K562 (cell line): ENCODE measurements at regions not wholly inside any gene's neighbourhood (a gene's known extent, or its start where the extent isn't known, plus 50 kb on each side); places are given as distances from the start of the nearest gene placed in this dataset.

Experiments used
- ATAC-seq: fragments of 200-7000 bp; cut with Tn5 transposase; 3 replicates; pipeline ENCODE4 v1.9.1; 2020; ENCODE audit warnings: moderate library complexity
- BruUV-seq: library from RNA; stranded (reverse); fragments of 400-500 nt; replicated peaks from 2 replicates; lab custom pipeline; 2021; lab: Mats Ljungman, UMichigan
- CTCF ChIA-PET: fragments of 300-600 bp; formaldehyde crosslinking; extraction: SDS; loops from one replicate; lab custom pipeline; 2021; ENCODE audit warnings: low intra/inter-chr PET ratio; lab: Yijun Ruan, JAX
- POLR2A ChIA-PET: fragments of 300-600, 350-650 bp; sonication (Branson Sonifier 250); formaldehyde crosslinking; extraction: SDS; loops from one replicate; lab custom pipeline; 2021; ENCODE audit warnings: antibody characterized with exemption, inconsistent platforms; lab: Yijun Ruan, JAX
- DNase-seq, 4 experiments: peaks; one replicate each; pipeline versions ENCODE4 v3.0.0 to v3.0.0-alpha.2; 2011 to 2018; ENCODE audit warnings: low spot score in 3 of 4, mixed read lengths in 3 of 4; ENCODE audit errors: extremely low read depth in 1 of 4
- FAIRE-seq: peaks from 2 replicates; lab custom pipeline; 2011; peaks lifted over from hg19 to GRCh38; lab: Jason Lieb, UNC
- H2AFZ ChIP-seq: 2 replicates; pipeline ENCODE4 v1.6.0; 2011; ENCODE audit warnings: low read depth, low read length, control low read depth, inconsistent platforms
- H3K27ac ChIP-seq: fragments of 200-600 bp; 3 replicates; pipeline ENCODE4 v1.8.0; 2011; ENCODE audit warnings: low read depth, mild to moderate bottlenecking, control low read depth, inconsistent platforms, low read length, moderate library complexity, mixed read lengths; ENCODE audit errors: extremely low read depth
- H3K27me3 ChIP-seq, 2 experiments: fragments of 300-600 bp in 1 of 2; 2 replicates in 1 of 2; 3 replicates in 1 of 2; pipeline versions ENCODE4 v1.6.0 to v1.8.0; 2011; ENCODE audit warnings: inconsistent platforms in 2 of 2, low read length in 2 of 2, mild to moderate bottlenecking in 1 of 2, mixed read lengths in 1 of 2, moderate library complexity in 1 of 2; ENCODE audit not compliant: control insufficient read depth in 2 of 2, insufficient read depth in 2 of 2
- H3K36me3 ChIP-seq: fragments of 300-600 bp; 3 replicates; pipeline ENCODE4 v1.8.0; 2011; ENCODE audit warnings: mild to moderate bottlenecking, low read length, inconsistent platforms; ENCODE audit not compliant: control insufficient read depth, insufficient read depth
- H3K4me1 ChIP-seq, 2 experiments: fragments of 200-600 bp in 1 of 2; replicated peaks in 1 of 2; 2 replicates in 1 of 2; 3 replicates in 1 of 2; pipeline versions ENCODE4 v1.5.1 to v1.8.0; 2011; ENCODE audit warnings: inconsistent platforms in 2 of 2, low read length in 2 of 2, mild to moderate bottlenecking in 1 of 2, mixed read lengths in 1 of 2, moderate library complexity in 1 of 2; ENCODE audit not compliant: control insufficient read depth in 2 of 2, insufficient read depth in 2 of 2
- H3K4me2 ChIP-seq: 2 replicates; pipeline ENCODE4 v1.6.1; 2011; ENCODE audit warnings: low read length, control low read depth, inconsistent platforms, mixed read lengths; ENCODE audit not compliant: insufficient read depth
- H3K4me3 ChIP-seq: fragments of 200-600 bp; sonication (generic), shearing (Covaris generic); 2 replicates; pipeline ENCODE4 v1.5.1; 2016; ENCODE audit warnings: control low read depth, inconsistent platforms
- H3K79me2 ChIP-seq: fragments of 200-600 bp; 3 replicates; pipeline ENCODE4 v1.8.0; 2011; ENCODE audit warnings: low read length, inconsistent platforms; ENCODE audit not compliant: control insufficient read depth, insufficient read depth
- H3K9ac ChIP-seq, 2 experiments: 2 replicates each; pipeline versions ENCODE4 v1.6.0 to v1.6.1; 2011; ENCODE audit warnings: low read depth in 2 of 2, low read length in 2 of 2, control low read depth in 1 of 2, inconsistent platforms in 1 of 2, mild to moderate bottlenecking in 1 of 2, mixed read lengths in 1 of 2; ENCODE audit not compliant: insufficient read depth in 1 of 2
- H3K9me1 ChIP-seq: one replicate; pipeline ENCODE4 v1.6.0; 2011; ENCODE audit warnings: inconsistent platforms, mild to moderate bottlenecking, low read length, moderate library complexity; ENCODE audit not compliant: control insufficient read depth, insufficient read depth
- H3K9me3 ChIP-seq: replicated peaks from 2 replicates; pipeline ENCODE4 v1.5.1; 2011; ENCODE audit warnings: low read depth, low read length, inconsistent platforms; ENCODE audit not compliant: control insufficient read depth, insufficient read depth
- H4K20me1 ChIP-seq: replicated peaks from 2 replicates; pipeline ENCODE4 v1.6.1; 2011; ENCODE audit warnings: low read length, inconsistent platforms, mixed read lengths; ENCODE audit not compliant: control insufficient read depth, insufficient read depth
- ERF ChIP-seq: fragments of 450-650 bp; formaldehyde crosslinking; IDR thresholded peaks from 2 replicates; pipeline ENCODE4 v1.4.0; 2020; ENCODE audit warnings: mild to moderate bottlenecking, mixed read lengths
- WGBS: fragments of 100-300 bp; shearing (Covaris generic); methylation state at CpG from one replicate; pipeline ENCODE4 v1.1.6; 2016; ENCODE audit warnings: low coverage, mixed read lengths; ENCODE audit not compliant: insufficient coverage; ENCODE audit errors: missing lambda C conversion rate; 5-methylcytosine and 5-hydroxymethylcytosine counted together
- in situ Hi-C: fragments of 300-500 bp; cut with MboI; formaldehyde crosslinking; loops from 4 replicates; pipeline ENCODE4 v1.15.0; 2018; ENCODE audit warnings: inconsistent platforms, mixed read lengths
- intact Hi-C: fragments of 100-400 bp; cut with micrococcal nuclease; formaldehyde crosslinking; loops from 2 replicates; pipeline ENCODE4 v1.14.2; 2022
- TF ChIP-seq, protein P1 (sequence below), 2 experiments: fragments of 450-650 bp in 1 of 2; sonication (generic) in 1 of 2; formaldehyde crosslinking in 1 of 2; IDR thresholded peaks; 2 replicates each; pipeline versions ENCODE4 v1.7.1 to v1.9.0; 2016 to 2022; ENCODE audit warnings: inconsistent platforms in 1 of 2, mild to moderate bottlenecking in 1 of 2, missing genetic modification reagents in 1 of 2

GRCh38 chr2:151114874-151115273 lies 146.8 kb downstream of the RBM43 start:
- in situ Hi-C loops (no loop called here), intact Hi-C loops (no loop called here)
- no peaks in the 10 kb centered on the region for H3K9me3 ChIP-seq
- no peaks in the 10 kb centered on the region for H3K79me2 ChIP-seq
- no peak for TF ChIP-seq ERF (CRISPR knock-in tag)
- TF ChIP-seq, protein P1, sequence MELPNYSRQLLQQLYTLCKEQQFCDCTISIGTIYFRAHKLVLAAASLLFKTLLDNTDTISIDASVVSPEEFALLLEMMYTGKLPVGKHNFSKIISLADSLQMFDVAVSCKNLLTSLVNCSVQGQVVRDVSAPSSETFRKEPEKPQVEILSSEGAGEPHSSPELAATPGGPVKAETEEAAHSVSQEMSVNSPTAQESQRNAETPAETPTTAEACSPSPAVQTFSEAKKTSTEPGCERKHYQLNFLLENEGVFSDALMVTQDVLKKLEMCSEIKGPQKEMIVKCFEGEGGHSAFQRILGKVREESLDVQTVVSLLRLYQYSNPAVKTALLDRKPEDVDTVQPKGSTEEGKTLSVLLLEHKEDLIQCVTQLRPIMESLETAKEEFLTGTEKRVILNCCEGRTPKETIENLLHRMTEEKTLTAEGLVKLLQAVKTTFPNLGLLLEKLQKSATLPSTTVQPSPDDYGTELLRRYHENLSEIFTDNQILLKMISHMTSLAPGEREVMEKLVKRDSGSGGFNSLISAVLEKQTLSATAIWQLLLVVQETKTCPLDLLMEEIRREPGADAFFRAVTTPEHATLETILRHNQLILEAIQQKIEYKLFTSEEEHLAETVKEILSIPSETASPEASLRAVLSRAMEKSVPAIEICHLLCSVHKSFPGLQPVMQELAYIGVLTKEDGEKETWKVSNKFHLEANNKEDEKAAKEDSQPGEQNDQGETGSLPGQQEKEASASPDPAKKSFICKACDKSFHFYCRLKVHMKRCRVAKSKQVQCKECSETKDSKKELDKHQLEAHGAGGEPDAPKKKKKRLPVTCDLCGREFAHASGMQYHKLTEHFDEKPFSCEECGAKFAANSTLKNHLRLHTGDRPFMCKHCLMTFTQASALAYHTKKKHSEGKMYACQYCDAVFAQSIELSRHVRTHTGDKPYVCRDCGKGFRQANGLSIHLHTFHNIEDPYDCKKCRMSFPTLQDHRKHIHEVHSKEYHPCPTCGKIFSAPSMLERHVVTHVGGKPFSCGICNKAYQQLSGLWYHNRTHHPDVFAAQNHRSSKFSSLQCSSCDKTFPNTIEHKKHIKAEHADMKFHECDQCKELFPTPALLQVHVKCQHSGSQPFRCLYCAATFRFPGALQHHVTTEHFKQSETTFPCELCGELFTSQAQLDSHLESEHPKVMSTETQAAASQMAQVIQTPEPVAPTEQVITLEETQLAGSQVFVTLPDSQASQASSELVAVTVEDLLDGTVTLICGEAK (IDR thresholded peaks at IDR 0.05) = no peak
- TF ChIP-seq, protein P1 (CRISPR knock-in tag; IDR thresholded peaks at IDR 0.05) = no peak
- no peak for ATAC-seq
- H3K27ac ChIP-seq = no peak overlapping the region
- H3K4me2 ChIP-seq = no peak overlapping the region
- no peaks in the 10 kb centered on the region for H3K4me1 ChIP-seq
- no peak overlapping the region for H3K9ac ChIP-seq
- BruUV-seq = no TSS peak
- ChIA-PET POLR2A (no interaction called here), CTCF (no interaction called here)
- no peak overlapping the region for H3K4me3 ChIP-seq
- DNase-seq = no peak
- H3K27me3 ChIP-seq = no peaks in the 10 kb centered on the region
- H3K9me1 ChIP-seq = no peaks in the 10 kb centered on the region
- no peak overlapping the region for H2AFZ ChIP-seq
- WGBS = 2% methylated on average over 3 of the region's 3 CpGs
- no peaks in the 10 kb centered on the region for H4K20me1 ChIP-seq
- no peak for FAIRE-seq
- H3K36me3 ChIP-seq = no peaks in the 10 kb centered on the region
